HCT116 (cell line): ENCODE measurements at regions not wholly inside any gene's neighbourhood (a gene's known extent, or its start where the extent isn't known, plus 50 kb on each side); places are given as distances from the start of the nearest gene placed in this dataset.

ENCODE experiments used
- ATAC-seq: fragments of 200-7000 bp; cut with Tn5 transposase; 2 replicates; pipeline ENCODE4 v1.9.1; 2020; ENCODE audit warnings: mild to moderate bottlenecking, moderate library complexity
- BruUV-seq: library from RNA; stranded (reverse); fragments of 400-500 nt; replicated peaks from 2 replicates; lab custom pipeline; 2021; lab: Mats Ljungman, UMichigan
- CTCF ChIA-PET: fragments of 300-600 bp; sonication (Branson Sonifier 250); formaldehyde crosslinking; loops from one replicate; lab custom pipeline; 2021; ENCODE audit warnings: antibody characterized with exemption; lab: Charles Lee
- POLR2A ChIA-PET: fragments of 300-600, 350-600 bp; sonication (Branson Sonifier 250); formaldehyde crosslinking; loops from one replicate; lab custom pipeline; 2021; ENCODE audit warnings: antibody characterized with exemption; lab: Charles Lee
- RAD21 ChIA-PET, 2 experiments: fragments of 300-600 bp; sonication (Branson Sonifier 250); formaldehyde crosslinking; loops; one replicate each; lab custom pipeline; 2023; ENCODE audit warnings: low total read pairs in 2 of 2; ENCODE audit not compliant: uncharacterized antibody in 2 of 2, unreplicated experiment in 2 of 2, low non-redundant PET in 1 of 2; lab: Charles Lee
- DNase-seq: peaks from one replicate; pipeline ENCODE4 v3.0.0-alpha.2; 2010; ENCODE audit warnings: low read depth, low spot score
- H2AFZ ChIP-seq: fragments of 200-600 bp; shearing (Covaris generic), sonication (generic); 2 replicates; pipeline ENCODE4 v1.6.1; 2017; ENCODE audit warnings: low read depth, mixed run types, mixed read lengths, antibody characterized with exemption, low read length; ENCODE audit not compliant: poor library complexity, severe bottlenecking
- H3K27ac ChIP-seq: 2 replicates; pipeline ENCODE4 v1.5.1; 2012; ENCODE audit warnings: low read depth, low read length
- H3K27me3 ChIP-seq: fragments of 200-600 bp; sonication (generic); 2 replicates; pipeline ENCODE4 v1.6.1; 2016; ENCODE audit warnings: mixed run types, low read length, mixed read lengths; ENCODE audit not compliant: insufficient read depth
- H3K36me3 ChIP-seq, 2 experiments: fragments of 200-500 bp in 1 of 2; fragments of 200-600 bp in 1 of 2; sonication (Bioruptor generic) in 1 of 2; sonication (generic) in 1 of 2; 2 replicates each; pipeline versions ENCODE4 v1.5.1 to v1.6.1; 2014 to 2016; ENCODE audit warnings: low read length in 2 of 2, inconsistent platforms in 1 of 2, mixed read lengths in 1 of 2, mixed run types in 1 of 2; ENCODE audit not compliant: insufficient read depth in 2 of 2, control insufficient read depth in 1 of 2
- H3K4me1 ChIP-seq, 2 experiments: fragments of 200-600 bp in 1 of 2; sonication (generic) in 1 of 2; 2 replicates each; pipeline versions ENCODE4 v1.5.1 to v1.6.1; 2012 to 2017; ENCODE audit warnings: low read length in 2 of 2, inconsistent platforms in 1 of 2, mild to moderate bottlenecking in 1 of 2, mixed read lengths in 1 of 2, mixed run types in 1 of 2, moderate library complexity in 1 of 2; ENCODE audit not compliant: insufficient read depth in 2 of 2, control insufficient read depth in 1 of 2
- H3K4me2 ChIP-seq: fragments of 200-600 bp; sonication (generic); 2 replicates; pipeline ENCODE4 v1.6.1; 2017; ENCODE audit warnings: mixed run types, low read length, mixed read lengths
- H3K4me3 ChIP-seq, 2 experiments: fragments of 200-600 bp in 1 of 2; sonication (generic) in 1 of 2; replicated peaks in 1 of 2; 2 replicates each; pipeline ENCODE4 v1.5.1; 2011 to 2016; ENCODE audit warnings: low read length in 2 of 2, control low read depth in 1 of 2, low read depth in 1 of 2, mild to moderate bottlenecking in 1 of 2, mixed read lengths in 1 of 2, mixed run types in 1 of 2
- H3K79me2 ChIP-seq: fragments of 200-600 bp; sonication (generic); 2 replicates; pipeline ENCODE4 v1.6.1; 2017; ENCODE audit warnings: mild to moderate bottlenecking, mixed run types, low read length, moderate library complexity, mixed read lengths; ENCODE audit not compliant: insufficient read depth
- H3K9ac ChIP-seq: fragments of 200-600 bp; sonication (generic); 2 replicates; pipeline ENCODE4 v1.6.1; 2016; ENCODE audit warnings: low read length, mixed read lengths
- H3K9me2 ChIP-seq: fragments of 200-600 bp; sonication (generic), shearing (Covaris generic); 2 replicates; pipeline ENCODE4 v1.6.1; 2017; ENCODE audit warnings: mixed run types, mild to moderate bottlenecking, moderate library complexity; ENCODE audit not compliant: insufficient read depth
- H3K9me3 ChIP-seq, 2 experiments: fragments of 200-500 bp in 1 of 2; fragments of 200-600 bp in 1 of 2; sonication (Bioruptor generic) in 1 of 2; sonication (generic) in 1 of 2; 2 replicates each; pipeline ENCODE4 v1.6.1; 2014 to 2017; ENCODE audit warnings: low read length in 2 of 2, mixed read lengths in 2 of 2, inconsistent platforms in 1 of 2, low read depth in 1 of 2, mild to moderate bottlenecking in 1 of 2, mixed run types in 1 of 2, moderate library complexity in 1 of 2; ENCODE audit not compliant: control insufficient read depth in 1 of 2, insufficient read depth in 1 of 2
- H4K20me1 ChIP-seq: fragments of 200-600 bp; sonication (generic), shearing (Covaris generic); 2 replicates; pipeline ENCODE4 v1.6.1; 2017; ENCODE audit warnings: mixed run types, mild to moderate bottlenecking, moderate library complexity; ENCODE audit not compliant: insufficient read depth
- CBX3 ChIP-seq: IDR thresholded peaks from 2 replicates; pipeline ENCODE4 v1.6.1; 2012; ENCODE audit warnings: low read depth
- EGR1 ChIP-seq: IDR thresholded peaks from 2 replicates; pipeline ENCODE4 v1.6.1; 2012; ENCODE audit warnings: low read depth
- ELF1 ChIP-seq: IDR thresholded peaks from 2 replicates; pipeline ENCODE4 v1.6.1; 2012; ENCODE audit warnings: low read depth, borderline replicate concordance
- EZH2 ChIP-seq: fragments of 200-600 bp; sonication (generic); IDR thresholded peaks from 2 replicates; pipeline ENCODE4 v1.6.1; 2017; ENCODE audit warnings: antibody characterized with exemption, mixed run types
- POLR2A ChIP-seq: IDR thresholded peaks from 2 replicates; pipeline ENCODE4 v1.7.0; 2011; ENCODE audit warnings: borderline replicate concordance; ENCODE audit not compliant: insufficient read depth, insufficient read length; ENCODE audit errors: extremely low read depth
- POLR2AphosphoS5 ChIP-seq: IDR thresholded peaks from 2 replicates; pipeline ENCODE4 v1.6.1; 2011; ENCODE audit warnings: mild to moderate bottlenecking, low read depth, low read length, moderate library complexity
- RAD21 ChIP-seq: IDR thresholded peaks from 2 replicates; pipeline ENCODE4 v1.6.1; 2012; ENCODE audit warnings: low read depth, mild to moderate bottlenecking
- SIN3A ChIP-seq: IDR thresholded peaks from 2 replicates; pipeline ENCODE4 v1.6.1; 2012; ENCODE audit warnings: low read depth
- SP1 ChIP-seq: IDR thresholded peaks from 2 replicates; pipeline ENCODE4 v1.6.1; 2012; ENCODE audit warnings: low read depth
- TCF7L2 ChIP-seq: IDR thresholded peaks from 2 replicates; pipeline ENCODE4 v1.7.0; 2011; ENCODE audit warnings: borderline replicate concordance, inconsistent platforms; ENCODE audit not compliant: insufficient read depth, insufficient read length; ENCODE audit errors: extremely low read depth
- YY1 ChIP-seq: IDR thresholded peaks from 2 replicates; pipeline ENCODE4 v1.6.1; 2011; ENCODE audit warnings: low read length, low read depth, moderate library complexity, mild to moderate bottlenecking; ENCODE audit not compliant: insufficient replicate concordance; ENCODE audit errors: extremely low read depth
- intact Hi-C: fragments of 100-400 bp; cut with micrococcal nuclease; formaldehyde crosslinking; loops from 2 replicates; pipeline ENCODE4 v1.10.0; 2022
- TF ChIP-seq, protein P1 (sequence below): IDR thresholded peaks from 2 replicates; pipeline ENCODE4 v1.6.1; 2011; ENCODE audit warnings: mild to moderate bottlenecking, low read length, moderate library complexity; ENCODE audit not compliant: insufficient replicate concordance; ENCODE audit errors: extremely low read depth
- TF ChIP-seq, protein P2 (sequence below): IDR thresholded peaks from 2 replicates; pipeline ENCODE4 v1.6.1; 2012; ENCODE audit warnings: low read depth
- TF ChIP-seq, protein P3 (sequence below): IDR thresholded peaks from 2 replicates; pipeline ENCODE4 v1.6.1; 2012
- TF ChIP-seq, protein P4 (sequence below): IDR thresholded peaks from 2 replicates; pipeline ENCODE4 v1.6.1; 2012

DNA sequence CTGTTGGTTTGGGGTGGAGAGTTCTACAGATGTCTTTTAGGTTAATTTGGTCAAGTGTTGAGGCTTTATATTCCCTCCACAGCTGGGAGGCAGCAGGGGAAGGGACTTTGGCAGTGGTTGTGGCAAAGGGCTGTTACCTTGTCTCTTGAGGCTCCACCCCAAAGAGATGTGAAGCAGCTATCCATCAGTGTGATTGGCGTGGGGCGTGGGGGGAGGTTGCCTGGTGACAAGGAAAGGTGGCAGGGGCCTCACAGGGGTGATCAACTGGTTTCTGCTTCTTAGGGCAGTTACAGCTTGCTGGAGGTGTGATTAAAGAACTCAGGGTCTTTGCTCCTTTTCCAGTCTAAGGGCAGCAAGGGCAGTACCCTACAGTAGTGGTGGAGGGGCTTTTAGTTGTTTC, 59.3 kb downstream of the FANCF start (continued):
- TF ChIP-seq, protein P1, sequence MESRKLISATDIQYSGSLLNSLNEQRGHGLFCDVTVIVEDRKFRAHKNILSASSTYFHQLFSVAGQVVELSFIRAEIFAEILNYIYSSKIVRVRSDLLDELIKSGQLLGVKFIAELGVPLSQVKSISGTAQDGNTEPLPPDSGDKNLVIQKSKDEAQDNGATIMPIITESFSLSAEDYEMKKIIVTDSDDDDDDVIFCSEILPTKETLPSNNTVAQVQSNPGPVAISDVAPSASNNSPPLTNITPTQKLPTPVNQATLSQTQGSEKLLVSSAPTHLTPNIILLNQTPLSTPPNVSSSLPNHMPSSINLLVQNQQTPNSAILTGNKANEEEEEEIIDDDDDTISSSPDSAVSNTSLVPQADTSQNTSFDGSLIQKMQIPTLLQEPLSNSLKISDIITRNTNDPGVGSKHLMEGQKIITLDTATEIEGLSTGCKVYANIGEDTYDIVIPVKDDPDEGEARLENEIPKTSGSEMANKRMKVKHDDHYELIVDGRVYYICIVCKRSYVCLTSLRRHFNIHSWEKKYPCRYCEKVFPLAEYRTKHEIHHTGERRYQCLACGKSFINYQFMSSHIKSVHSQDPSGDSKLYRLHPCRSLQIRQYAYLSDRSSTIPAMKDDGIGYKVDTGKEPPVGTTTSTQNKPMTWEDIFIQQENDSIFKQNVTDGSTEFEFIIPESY, result no peak

DNA sequence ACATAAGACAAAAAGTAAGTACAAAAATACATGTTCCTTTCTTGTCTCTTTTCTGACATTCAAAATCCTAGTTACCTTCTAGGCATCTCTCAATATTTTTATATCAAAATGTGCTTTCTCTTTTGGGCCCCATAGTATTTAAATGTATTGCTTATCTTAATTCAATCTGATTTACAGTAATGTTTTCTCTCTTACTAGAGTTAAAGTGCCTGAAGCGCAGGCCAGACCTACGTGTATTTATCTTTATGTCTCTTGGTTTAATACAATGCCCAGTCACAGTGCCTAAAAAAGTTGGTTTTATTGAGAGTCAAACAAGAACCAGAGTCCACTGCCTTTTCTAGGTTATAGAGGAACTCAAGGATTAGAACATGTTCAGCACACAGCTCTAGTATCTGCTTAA, 64.3 kb downstream of the FANCF start:
- ATAC-seq (no peak), DNase-seq (no peak)
- Histone ChIP-seq H3K36me3 (no peaks in the 10 kb centered on the region), H3K9me3 (no peaks in the 10 kb centered on the region), H3K27me3 (peaks cover 7% of the 10 kb centered on the region), H2AFZ (no peak overlapping the region), H3K79me2 (no peaks in the 10 kb centered on the region), H3K4me2 (no peak overlapping the region), H3K27ac (no peak overlapping the region), H3K9me2 (no peaks in the 10 kb centered on the region), H3K4me3 (no peak overlapping the region), H3K4me1 (no peaks in the 10 kb centered on the region), H3K9ac (no peak overlapping the region), H4K20me1 (no peaks in the 10 kb centered on the region)
- TF ChIP-seq YY1 (no peak), SIN3A (no peak), POLR2AphosphoS5 (no peak), EZH2 (no peak), CBX3 (no peak), ELF1 (no peak), TCF7L2 (no peak), SP1 (no peak), POLR2A (no peak), EGR1 (no peak), RAD21 (no peak)
- TF ChIP-seq, protein P1, result no peak
- TF ChIP-seq, protein P2, sequence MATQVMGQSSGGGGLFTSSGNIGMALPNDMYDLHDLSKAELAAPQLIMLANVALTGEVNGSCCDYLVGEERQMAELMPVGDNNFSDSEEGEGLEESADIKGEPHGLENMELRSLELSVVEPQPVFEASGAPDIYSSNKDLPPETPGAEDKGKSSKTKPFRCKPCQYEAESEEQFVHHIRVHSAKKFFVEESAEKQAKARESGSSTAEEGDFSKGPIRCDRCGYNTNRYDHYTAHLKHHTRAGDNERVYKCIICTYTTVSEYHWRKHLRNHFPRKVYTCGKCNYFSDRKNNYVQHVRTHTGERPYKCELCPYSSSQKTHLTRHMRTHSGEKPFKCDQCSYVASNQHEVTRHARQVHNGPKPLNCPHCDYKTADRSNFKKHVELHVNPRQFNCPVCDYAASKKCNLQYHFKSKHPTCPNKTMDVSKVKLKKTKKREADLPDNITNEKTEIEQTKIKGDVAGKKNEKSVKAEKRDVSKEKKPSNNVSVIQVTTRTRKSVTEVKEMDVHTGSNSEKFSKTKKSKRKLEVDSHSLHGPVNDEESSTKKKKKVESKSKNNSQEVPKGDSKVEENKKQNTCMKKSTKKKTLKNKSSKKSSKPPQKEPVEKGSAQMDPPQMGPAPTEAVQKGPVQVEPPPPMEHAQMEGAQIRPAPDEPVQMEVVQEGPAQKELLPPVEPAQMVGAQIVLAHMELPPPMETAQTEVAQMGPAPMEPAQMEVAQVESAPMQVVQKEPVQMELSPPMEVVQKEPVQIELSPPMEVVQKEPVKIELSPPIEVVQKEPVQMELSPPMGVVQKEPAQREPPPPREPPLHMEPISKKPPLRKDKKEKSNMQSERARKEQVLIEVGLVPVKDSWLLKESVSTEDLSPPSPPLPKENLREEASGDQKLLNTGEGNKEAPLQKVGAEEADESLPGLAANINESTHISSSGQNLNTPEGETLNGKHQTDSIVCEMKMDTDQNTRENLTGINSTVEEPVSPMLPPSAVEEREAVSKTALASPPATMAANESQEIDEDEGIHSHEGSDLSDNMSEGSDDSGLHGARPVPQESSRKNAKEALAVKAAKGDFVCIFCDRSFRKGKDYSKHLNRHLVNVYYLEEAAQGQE, result no peak
- TF ChIP-seq, protein P3, sequence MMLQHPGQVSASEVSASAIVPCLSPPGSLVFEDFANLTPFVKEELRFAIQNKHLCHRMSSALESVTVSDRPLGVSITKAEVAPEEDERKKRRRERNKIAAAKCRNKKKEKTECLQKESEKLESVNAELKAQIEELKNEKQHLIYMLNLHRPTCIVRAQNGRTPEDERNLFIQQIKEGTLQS, result no peak
- TF ChIP-seq, protein P4, sequence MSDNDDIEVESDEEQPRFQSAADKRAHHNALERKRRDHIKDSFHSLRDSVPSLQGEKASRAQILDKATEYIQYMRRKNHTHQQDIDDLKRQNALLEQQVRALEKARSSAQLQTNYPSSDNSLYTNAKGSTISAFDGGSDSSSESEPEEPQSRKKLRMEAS, result no peak
- POLR2A ChIA-PET, result no interaction called here
- RAD21 ChIA-PET, result no interaction called here
- CTCF ChIA-PET, result no interaction called here
- intact Hi-C loops, result no loop called here
- no TSS peak for BruUV-seq
